Thymus (tissue), 11 donors: ENCODE measurements at regions not wholly inside any gene's neighbourhood (a gene's known extent, or its start where the extent isn't known, plus 50 kb on each side); places are given as distances from the start of the nearest gene placed in this dataset.

ENCODE experiments used
- DNase-seq, 9 donors: peaks; one replicate each; pipeline ENCODE4 v3.0.0-alpha.2; 2013; ENCODE audit warnings: low spot score in 9 of 9, low read depth in 6 of 9, missing footprints in 1 of 9
- H3K27ac ChIP-seq, 2 donors: one replicate each; pipeline ENCODE4 v1.5.1; 2013; ENCODE audit warnings: control low read depth in 1 of 2, low read depth in 1 of 2, low read length in 1 of 2, mild to moderate bottlenecking in 1 of 2, moderate library complexity in 1 of 2
- H3K27me3 ChIP-seq, 2 donors: one replicate each; pipeline ENCODE4 v1.5.1; 2013; ENCODE audit warnings: low read length in 1 of 2; ENCODE audit not compliant: control insufficient read depth in 2 of 2, insufficient read depth in 1 of 2
- H3K36me3 ChIP-seq, 2 donors: one replicate each; pipeline ENCODE4 v1.5.1; 2013; ENCODE audit warnings: low read length in 1 of 2, mild to moderate bottlenecking in 1 of 2, moderate library complexity in 1 of 2; ENCODE audit not compliant: control insufficient read depth in 2 of 2, insufficient read depth in 2 of 2
- H3K4me1 ChIP-seq, 2 donors: one replicate each; pipeline ENCODE4 v1.5.1; 2013; ENCODE audit warnings: low read length in 2 of 2; ENCODE audit not compliant: control insufficient read depth in 2 of 2, insufficient read depth in 2 of 2
- H3K4me3 ChIP-seq, 2 donors: one replicate each; pipeline ENCODE4 v1.5.1; 2013; ENCODE audit warnings: low read length in 2 of 2, control low read depth in 1 of 2, mild to moderate bottlenecking in 1 of 2
- H3K9me3 ChIP-seq, 2 donors: one replicate each; pipeline ENCODE4 v1.5.1; 2013; ENCODE audit warnings: low read length in 1 of 2, mild to moderate bottlenecking in 1 of 2; ENCODE audit not compliant: control insufficient read depth in 2 of 2, insufficient read depth in 1 of 2
- WGBS: extraction: QIAGEN DNeasy Blood & Tissue Kit; methylation state at CpG from one replicate; pipeline ENCODE4 v1.1.7; 2013; 5-methylcytosine and 5-hydroxymethylcytosine counted together
- donor health status: healthy.

GRCh38 chr1:235021815-235022214 is 106.8 kb downstream of the TOMM20 start:
- WGBS: 96% methylated on average over 7 of the region's 7 CpGs
- peak overlapping the region in 1 of 2 donors; percentile 77 for H3K27ac ChIP-seq
- H3K36me3 ChIP-seq: no peaks in the 10 kb centered on the region
- no peak for DNase-seq
- peaks cover 0 to 39% of the 10 kb centered on the region in 2 donors for H3K4me1 ChIP-seq
- no peaks in the 10 kb centered on the region for H3K27me3 ChIP-seq
- peaks cover 1 to 10% of the 10 kb centered on the region in 2 donors for H3K9me3 ChIP-seq
- H3K4me3 ChIP-seq: no peak overlapping the region

- Histone ChIP-seq H3K27me3 (no peaks in the 10 kb centered on the region), H3K36me3 (no peaks in the 10 kb centered on the region), H3K4me1 (peaks cover 0 to 39% of the 10 kb centered on the region in 2 donors), H3K4me3 (no peak overlapping the region), H3K27ac (peak overlapping the region in 1 of 2 donors; percentile 77), H3K9me3 (peaks cover 1 to 5% of the 10 kb centered on the region in 2 donors)
- WGBS: 99% methylated on average over 7 of the region's 7 CpGs
- DNase-seq: no peak
Measured at GRCh38 chr1:235021321-235021720, 107.3 kb downstream of the TOMM20 start.

- DNase-seq: no peak
- Histone ChIP-seq H3K9me3 (peaks cover 1 to 5% of the 10 kb centered on the region in 2 donors), H3K4me1 (peaks cover 0 to 46% of the 10 kb centered on the region in 2 donors), H3K36me3 (no peaks in the 10 kb centered on the region), H3K27ac (no peak overlapping the region), H3K27me3 (no peaks in the 10 kb centered on the region), H3K4me3 (no peak overlapping the region)
- 86% methylated on average over 4 of the region's 4 CpGs for WGBS
Measured at GRCh38 chr1:235019961-235020360, 108.7 kb downstream of the TOMM20 start.

GRCh38 chr1:235019471-235019870 is 109.2 kb downstream of the TOMM20 start:
- WGBS: 99% methylated on average over 3 of the region's 3 CpGs
- Histone ChIP-seq H3K4me3 (no peak overlapping the region), H3K27ac (no peak overlapping the region), H3K4me1 (peaks cover 0 to 46% of the 10 kb centered on the region in 2 donors), H3K27me3 (no peaks in the 10 kb centered on the region), H3K9me3 (peaks cover 1 to 5% of the 10 kb centered on the region in 2 donors), H3K36me3 (no peaks in the 10 kb centered on the region)
- no peak for DNase-seq

GRCh38 chr1:235018720-235019444 is 109.8 kb downstream of the TOMM20 start:
- Histone ChIP-seq H3K27ac (no peak overlapping the region), H3K36me3 (no peaks in the 10 kb centered on the region), H3K9me3 (peaks cover 1 to 5% of the 10 kb centered on the region in 2 donors), H3K27me3 (no peaks in the 10 kb centered on the region), H3K4me1 (peaks cover 0 to 46% of the 10 kb centered on the region in 2 donors), H3K4me3 (no peak overlapping the region)
- WGBS: 96% methylated on average over 3 of the region's 3 CpGs
- no peak for DNase-seq

- no peaks in the 10 kb centered on the region for H3K27me3 ChIP-seq
- no peaks in the 10 kb centered on the region for H3K36me3 ChIP-seq
- no peak for DNase-seq
- WGBS: 98% methylated on average over 3 of the region's 3 CpGs
- no peak overlapping the region for H3K27ac ChIP-seq
- peaks cover 1 to 5% of the 10 kb centered on the region in 2 donors for H3K9me3 ChIP-seq
- H3K4me1 ChIP-seq: peaks cover 0 to 42% of the 10 kb centered on the region in 2 donors
- H3K4me3 ChIP-seq: no peak overlapping the region
Measured at GRCh38 chr1:235018161-235018560, 110.5 kb downstream of the TOMM20 start.

- Histone ChIP-seq H3K36me3 (no peaks in the 10 kb centered on the region), H3K27ac (no peak overlapping the region)
- WGBS: 97% methylated on average over 2 of the region's 2 CpGs
Measured at GRCh38 chr1:235017719-235018118, 110.9 kb downstream of the TOMM20 start.

GRCh38 chr1:235017191-235017590 is 111.4 kb downstream of the TOMM20 start:
- DNase-seq: no peak
- Histone ChIP-seq H3K9me3 (peaks cover 1 to 5% of the 10 kb centered on the region in 2 donors), H3K4me1 (peaks cover 4 to 41% of the 10 kb centered on the region in 2 donors), H3K36me3 (no peaks in the 10 kb centered on the region), H3K27me3 (no peaks in the 10 kb centered on the region), H3K4me3 (no peak overlapping the region), H3K27ac (no peak overlapping the region)
- WGBS: 97% methylated on average over 4 of the region's 4 CpGs

More at GRCh38 chr1:235017719-235018118, 110.9 kb downstream of the TOMM20 start:
- H3K4me3 ChIP-seq: no peak overlapping the region
- DNase-seq: no peak
- peaks cover under 1 to 41% of the 10 kb centered on the region in 2 donors for H3K4me1 ChIP-seq
- peaks cover 1 to 5% of the 10 kb centered on the region in 2 donors for H3K9me3 ChIP-seq
- H3K27me3 ChIP-seq: no peaks in the 10 kb centered on the region

GRCh38 chr1:235015291-235015985 is 113.2 kb downstream of the TOMM20 start:
- DNase-seq: peak in 1 of 9 donors; percentile 48
- H3K9me3 ChIP-seq: peaks cover 1 to 5% of the 10 kb centered on the region in 2 donors
- 75% methylated on average over 6 of the region's 6 CpGs for WGBS

More at GRCh38 chr1:235015291-235015985, 113.2 kb downstream of the TOMM20 start:
- Histone ChIP-seq H3K27ac (no peak overlapping the region), H3K36me3 (no peaks in the 10 kb centered on the region), H3K4me1 (peaks cover 20 to 46% of the 10 kb centered on the region in 2 donors), H3K4me3 (no peak overlapping the region), H3K27me3 (no peaks in the 10 kb centered on the region)
